Kidney tubule cell (primary cell): ENCODE measurements at regions not wholly inside any gene's neighbourhood (a gene's known extent, or its start where the extent isn't known, plus 50 kb on each side); places are given as distances from the start of the nearest gene placed in this dataset.

Source experiments
- DNase-seq: peaks from one replicate; pipeline ENCODE4 v3.0.0-alpha.2; 2018; ENCODE audit warnings: low spot score

GRCh38 chrX:104306180-104306579, 51.4 kb upstream of the ESX1 start:
- DNase-seq = no peak
